Body of pancreas (tissue), 4 donors: ENCODE measurements at regions not wholly inside any gene's neighbourhood (a gene's known extent, or its start where the extent isn't known, plus 50 kb on each side); places are given as distances from the start of the nearest gene placed in this dataset.

Experiments
- CTCF ChIP-seq, 7 experiments: fragments of 450-650 bp in 4 of 7; fragments of 200-600 bp in 3 of 7; sonication (generic) in 3 of 7; IDR thresholded peaks; one replicate each; pipeline ENCODE4 v1.5.1; 2016 to 2019; ENCODE audit warnings: antibody characterized with exemption in 7 of 7
- POLR2A ChIP-seq, 3 donors: fragments of 450-650 bp; IDR thresholded peaks; one replicate each; pipeline ENCODE4 v1.6.1; 2016; ENCODE audit warnings: antibody characterized with exemption in 3 of 3, mild to moderate bottlenecking in 2 of 3

GRCh38 chr13:22451327-22451741 is 729.4 kb upstream of the SGCG start:
- TF ChIP-seq CTCF (IDR thresholded peaks at IDR 0.05) (no peak), POLR2A (IDR thresholded peaks at IDR 0.05) (no peak)
